Naive thymus-derived CD4-positive, alpha-beta T cell (primary cell): ENCODE measurements at regions not wholly inside any gene's neighbourhood (a gene's known extent, or its start where the extent isn't known, plus 50 kb on each side); places are given as distances from the start of the nearest gene placed in this dataset.

Experiments used
- ATAC-seq: fragments of 150-1000 bp; cut with Tn5 transposase; 2 replicates; pipeline ENCODE4 v1.10.0; 2021; ENCODE audit warnings: mild to moderate bottlenecking, moderate library complexity
- CTCF ChIA-PET: fragments of 350-600 bp; sonication (Branson Sonifier 250); formaldehyde crosslinking; loops from one replicate; lab custom pipeline; 2021; ENCODE audit warnings: antibody characterized with exemption; lab: Charles Lee
- POLR2A ChIA-PET: fragments of 350-600 bp; sonication (Branson Sonifier 250); formaldehyde crosslinking; loops from one replicate; lab custom pipeline; 2021; ENCODE audit warnings: antibody characterized with exemption, inconsistent platforms; lab: Charles Lee
- DNase-seq, 9 donors: peaks; one replicate each; pipeline versions ENCODE4 v3.0.0 to v3.0.0-alpha.2; 2020 to 2022; ENCODE audit warnings: mixed read lengths in 1 of 9
- H3K27ac ChIP-seq: one replicate; pipeline ENCODE4 v1.7.0; 2013; ENCODE audit warnings: mild to moderate bottlenecking, low read depth, low read length, moderate library complexity
- H3K27me3 ChIP-seq, 2 donors: one replicate each; pipeline ENCODE4 v1.7.0; 2013; ENCODE audit warnings: low read length in 2 of 2, mild to moderate bottlenecking in 2 of 2, moderate library complexity in 2 of 2; ENCODE audit not compliant: control insufficient read depth in 2 of 2, insufficient read depth in 2 of 2
- H3K36me3 ChIP-seq, 3 experiments: 1 replicate in 2 of 3; 2 replicates in 1 of 3; pipeline ENCODE4 v1.7.0; 2013; ENCODE audit warnings: low read length in 3 of 3, mild to moderate bottlenecking in 3 of 3, moderate library complexity in 1 of 3; ENCODE audit not compliant: insufficient read depth in 3 of 3, control insufficient read depth in 2 of 3
- H3K4me1 ChIP-seq, 2 donors: one replicate each; pipeline ENCODE4 v1.7.0; 2013; ENCODE audit warnings: low read length in 2 of 2, mild to moderate bottlenecking in 2 of 2, moderate library complexity in 1 of 2; ENCODE audit not compliant: control insufficient read depth in 2 of 2, insufficient read depth in 2 of 2
- H3K4me3 ChIP-seq: 2 replicates; pipeline ENCODE4 v1.7.0; 2013; ENCODE audit warnings: mild to moderate bottlenecking, low read length
- H3K9me3 ChIP-seq, 3 experiments: 1 replicate in 2 of 3; 2 replicates in 1 of 3; pipeline ENCODE4 v1.7.0; 2013; ENCODE audit warnings: low read length in 3 of 3; ENCODE audit not compliant: control insufficient read depth in 2 of 3
- H3K27ac Mint-ChIP-seq, 9 donors: one replicate each; pipeline ENCODE4 v1.8.0; 2020 to 2022; ENCODE audit warnings: mixed read lengths in 9 of 9, mild to moderate bottlenecking in 8 of 9, moderate library complexity in 5 of 9, inconsistent platforms in 2 of 9
- H3K27me3 Mint-ChIP-seq, 5 donors: one replicate each; pipeline ENCODE4 v1.8.0; 2021 to 2022; ENCODE audit warnings: mixed read lengths in 5 of 5, mild to moderate bottlenecking in 1 of 5
- H3K36me3 Mint-ChIP-seq, 5 donors: one replicate each; pipeline ENCODE4 v1.8.0; 2020 to 2022; ENCODE audit warnings: mixed read lengths in 5 of 5, mild to moderate bottlenecking in 3 of 5, inconsistent platforms in 1 of 5
- H3K4me1 Mint-ChIP-seq, 7 donors: one replicate each; pipeline ENCODE4 v1.8.0; 2020 to 2022; ENCODE audit warnings: mixed read lengths in 7 of 7, mild to moderate bottlenecking in 3 of 7, inconsistent platforms in 1 of 7
- H3K4me3 Mint-ChIP-seq, 10 donors: one replicate each; pipeline ENCODE4 v1.8.0; 2020 to 2022; ENCODE audit warnings: mild to moderate bottlenecking in 10 of 10, mixed read lengths in 10 of 10, moderate library complexity in 6 of 10, inconsistent platforms in 2 of 10
- H3K9me3 Mint-ChIP-seq, 11 donors: one replicate each; pipeline ENCODE4 v1.8.0; 2020 to 2022; ENCODE audit warnings: mixed read lengths in 11 of 11, mild to moderate bottlenecking in 4 of 11, inconsistent platforms in 1 of 11, moderate library complexity in 1 of 11
- intact Hi-C, 2 donors: fragments of 100-400 bp; cut with micrococcal nuclease; formaldehyde crosslinking; loops; one replicate each; pipeline ENCODE4 v1.15.1; 2023

DNA sequence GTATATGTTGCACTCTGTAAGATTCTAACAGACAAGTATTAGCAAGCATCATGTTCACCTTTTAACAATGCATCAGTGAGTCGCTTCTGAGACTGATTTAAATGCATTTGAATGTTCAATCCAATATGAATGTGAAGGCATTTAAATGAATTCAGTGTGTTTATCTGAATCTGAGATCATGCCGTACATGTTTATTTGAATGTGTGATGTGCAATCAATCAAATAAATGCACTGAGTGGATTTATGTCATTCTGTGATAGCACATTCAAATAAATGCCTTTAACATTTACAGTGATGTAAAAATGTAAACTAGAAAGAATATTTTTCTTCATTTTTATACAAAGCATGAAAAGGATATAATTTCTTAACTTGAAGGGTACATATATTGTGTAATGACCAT is 1063.5 kb upstream of the NUDT12 start:
- no peak for ATAC-seq
- Histone ChIP-seq H3K4me3 (no peak overlapping the region), H3K36me3 (no peaks in the 10 kb centered on the region), H3K9me3 (no peaks in the 10 kb centered on the region), H3K27me3 (no peaks in the 10 kb centered on the region), H3K4me1 (no peaks in the 10 kb centered on the region), H3K27ac (no peak overlapping the region)
- ChIA-PET POLR2A (no interaction called here), CTCF (no interaction called here)
- intact Hi-C loops: no loop called here
- no peaks in the 10 kb centered on the region for H3K36me3 Mint-ChIP-seq
- H3K9me3 Mint-ChIP-seq: peaks cover 0 to 18% (median 3%) of the 10 kb centered on the region in 11 donors
- no peaks in the 10 kb centered on the region for H3K4me1 Mint-ChIP-seq
- no peak for DNase-seq
- H3K27ac Mint-ChIP-seq: no peak overlapping the region
- H3K4me3 Mint-ChIP-seq: no peak overlapping the region
- H3K27me3 Mint-ChIP-seq: no peaks in the 10 kb centered on the region

DNA sequence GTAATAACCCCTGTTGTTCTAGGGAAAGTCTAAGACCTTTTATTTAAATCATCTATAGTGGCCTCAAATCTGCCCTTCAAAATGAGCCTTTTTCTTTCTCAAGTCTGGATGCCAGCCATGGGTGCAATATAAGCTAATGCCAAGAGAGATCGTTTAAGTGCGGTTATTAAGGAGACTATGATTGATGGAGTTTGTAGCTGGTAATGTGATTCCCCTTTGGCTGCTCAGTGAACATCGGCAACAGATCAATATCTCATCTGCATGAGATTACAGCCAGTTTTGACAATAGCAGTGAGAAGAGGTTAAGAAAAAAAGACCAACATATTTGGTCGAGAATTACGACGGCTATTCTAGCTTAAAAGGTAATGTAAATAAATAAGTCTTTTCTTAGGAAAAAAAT is 1049.4 kb upstream of the NUDT12 start:
- Mint-ChIP-seq H3K36me3 (no peaks in the 10 kb centered on the region), H3K27me3 (no peaks in the 10 kb centered on the region), H3K9me3 (peaks cover 0 to 15% (median 3%) of the 10 kb centered on the region in 11 donors), H3K4me1 (no peaks in the 10 kb centered on the region), H3K4me3 (no peak overlapping the region), H3K27ac (no peak overlapping the region)
- no peak overlapping the region for H3K27ac ChIP-seq
- POLR2A ChIA-PET: no interaction called here
- no peaks in the 10 kb centered on the region for H3K36me3 ChIP-seq
- ATAC-seq (no peak), DNase-seq (no peak)
- H3K9me3 ChIP-seq: no peaks in the 10 kb centered on the region
- H3K4me1 ChIP-seq: no peaks in the 10 kb centered on the region
- intact Hi-C loops: no loop called here
- H3K27me3 ChIP-seq: no peaks in the 10 kb centered on the region
- CTCF ChIA-PET: no interaction called here
- no peak overlapping the region for H3K4me3 ChIP-seq

DNA sequence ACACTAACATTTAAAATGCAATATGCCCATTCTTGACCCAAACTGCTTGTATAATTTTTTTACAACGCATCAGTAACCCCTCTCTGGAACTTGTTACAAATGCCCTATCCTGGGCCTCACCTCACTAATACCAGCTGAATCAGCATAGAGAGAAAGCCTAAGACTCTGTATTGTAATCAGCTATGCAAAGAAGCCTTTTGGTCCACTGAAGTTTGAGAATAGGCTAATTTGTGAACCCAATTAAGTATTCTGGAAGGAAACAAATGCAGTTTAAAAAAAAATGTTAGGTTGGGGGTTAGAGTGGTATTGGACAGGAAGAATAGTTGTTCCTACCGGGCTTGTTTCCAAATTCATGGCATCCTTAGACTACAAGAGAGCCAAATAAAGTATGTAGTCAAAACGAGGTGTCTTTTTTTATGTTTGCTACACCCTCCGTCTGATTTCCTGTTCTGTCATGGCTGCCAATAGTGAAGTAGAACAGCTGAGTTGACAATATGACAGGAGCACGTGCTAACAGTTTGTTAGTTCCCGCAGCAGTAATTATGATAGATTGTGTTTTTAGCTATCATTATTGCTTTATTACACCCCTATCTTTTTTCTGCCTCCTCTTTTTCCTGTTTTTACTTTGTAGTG is 1048.7 kb upstream of the NUDT12 start:
- ATAC-seq (no peak), DNase-seq (no peak)
- no peaks in the 10 kb centered on the region for H3K27me3 ChIP-seq
- H3K4me3 ChIP-seq: no peak overlapping the region
- no peaks in the 10 kb centered on the region for H3K4me1 Mint-ChIP-seq
- ChIA-PET CTCF (no interaction called here), POLR2A (no interaction called here)
- no peaks in the 10 kb centered on the region for H3K36me3 Mint-ChIP-seq
- no peaks in the 10 kb centered on the region for H3K36me3 ChIP-seq
- intact Hi-C loops: no loop called here
- H3K4me1 ChIP-seq: no peaks in the 10 kb centered on the region
- no peak overlapping the region for H3K27ac Mint-ChIP-seq
- H3K9me3 Mint-ChIP-seq: peaks cover 0 to 15% (median 3%) of the 10 kb centered on the region in 11 donors
- no peak overlapping the region for H3K4me3 Mint-ChIP-seq
- H3K27ac ChIP-seq: no peak overlapping the region
- no peaks in the 10 kb centered on the region for H3K27me3 Mint-ChIP-seq
- no peaks in the 10 kb centered on the region for H3K9me3 ChIP-seq

DNA sequence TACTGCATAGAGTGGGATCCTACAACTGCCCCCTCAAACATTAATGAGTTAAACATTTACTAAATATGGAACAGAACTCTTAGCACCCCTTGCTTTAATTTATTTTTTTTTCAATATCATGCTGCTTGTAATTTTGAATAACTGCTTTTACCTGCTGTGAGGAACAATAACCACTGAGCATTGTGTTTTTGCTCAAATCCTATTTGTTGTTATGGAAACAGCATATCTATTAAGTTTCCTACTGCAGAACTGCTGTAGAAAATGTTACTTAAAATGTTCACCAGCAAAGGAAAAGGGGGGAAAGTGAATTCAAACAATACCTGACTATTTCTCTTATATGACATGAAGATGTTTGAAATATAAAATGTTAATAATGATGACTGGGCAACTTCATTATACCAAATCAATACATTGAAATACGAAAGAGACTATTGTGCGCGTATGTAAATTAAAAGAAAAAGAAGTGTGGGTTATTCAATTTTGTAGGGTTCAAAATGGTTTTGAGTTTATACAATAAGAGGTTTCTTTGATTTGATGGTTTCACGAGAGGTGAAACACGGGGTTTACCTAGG is 1043.8 kb upstream of the NUDT12 start:
- no peak overlapping the region for H3K27ac ChIP-seq
- no peak overlapping the region for H3K4me3 ChIP-seq
- H3K27me3 ChIP-seq: no peaks in the 10 kb centered on the region
- no peaks in the 10 kb centered on the region for H3K36me3 ChIP-seq
- H3K9me3 ChIP-seq: no peaks in the 10 kb centered on the region
- Mint-ChIP-seq H3K9me3 (peaks cover 0 to 29% (median 3%) of the 10 kb centered on the region in 11 donors), H3K36me3 (no peaks in the 10 kb centered on the region), H3K4me3 (no peak overlapping the region), H3K27ac (no peak overlapping the region), H3K27me3 (no peaks in the 10 kb centered on the region), H3K4me1 (no peaks in the 10 kb centered on the region)
- DNase-seq (no peak), ATAC-seq (no peak)
- POLR2A ChIA-PET: no interaction called here
- H3K4me1 ChIP-seq: no peaks in the 10 kb centered on the region
- intact Hi-C loops: no loop called here
- CTCF ChIA-PET: no interaction called here

DNA sequence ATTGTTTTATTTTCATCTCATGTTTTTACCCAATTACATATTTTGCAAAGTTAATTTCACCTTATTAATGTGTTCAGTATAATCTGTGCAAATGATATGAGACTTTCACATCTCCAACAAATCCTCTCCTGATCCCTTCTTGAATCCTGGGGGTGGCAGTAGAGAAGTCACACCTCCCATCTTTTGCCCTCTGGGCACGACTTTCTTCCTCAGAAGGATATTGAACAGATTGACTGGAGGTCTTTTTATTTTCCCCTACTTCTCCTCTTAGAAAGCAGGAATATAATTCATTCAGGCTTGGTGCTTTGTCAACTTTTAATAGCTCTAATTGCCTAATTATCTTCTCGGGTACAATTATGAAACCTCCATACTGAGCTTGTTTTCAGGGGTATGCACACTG is 1037.1 kb upstream of the NUDT12 start:
- DNase-seq: no peak
- Mint-ChIP-seq H3K4me1 (no peaks in the 10 kb centered on the region), H3K9me3 (peaks cover 2 to 25% (median 6%) of the 10 kb centered on the region in 11 donors), H3K4me3 (no peak overlapping the region), H3K27ac (no peak overlapping the region), H3K27me3 (no peaks in the 10 kb centered on the region), H3K36me3 (no peaks in the 10 kb centered on the region)
- no peaks in the 10 kb centered on the region for H3K27me3 ChIP-seq
- no peak for ATAC-seq
- no peaks in the 10 kb centered on the region for H3K36me3 ChIP-seq
- no peaks in the 10 kb centered on the region for H3K9me3 ChIP-seq
- no peak overlapping the region for H3K4me3 ChIP-seq
- H3K4me1 ChIP-seq: no peaks in the 10 kb centered on the region
- ChIA-PET CTCF (no interaction called here), POLR2A (no interaction called here)
- intact Hi-C loops: no loop called here
- no peak overlapping the region for H3K27ac ChIP-seq

DNA sequence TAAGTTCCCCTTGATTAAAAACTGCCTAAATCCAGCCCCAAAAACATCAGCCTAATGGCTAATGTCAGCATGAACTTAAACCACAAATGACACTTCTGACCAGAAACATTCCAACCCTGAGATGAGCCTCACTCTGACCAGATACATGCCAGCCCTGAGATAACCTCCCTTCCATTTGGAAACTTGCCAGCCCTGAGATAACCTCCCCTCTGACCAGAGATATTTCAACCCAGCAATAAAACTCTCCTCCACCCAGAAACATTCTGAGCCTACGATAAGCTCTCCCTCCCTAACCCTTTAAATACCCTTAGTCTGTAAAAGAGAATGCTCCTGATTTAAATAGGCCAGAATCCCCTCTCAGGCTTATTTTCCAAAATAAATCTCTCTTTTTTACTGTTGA is 1035.7 kb upstream of the NUDT12 start:
- POLR2A ChIA-PET: no interaction called here
- H3K4me3 Mint-ChIP-seq: no peak overlapping the region
- H3K27me3 ChIP-seq: no peaks in the 10 kb centered on the region
- intact Hi-C loops: no loop called here
- H3K4me1 ChIP-seq: no peaks in the 10 kb centered on the region
- CTCF ChIA-PET: no interaction called here
- H3K4me3 ChIP-seq: no peak overlapping the region
- H3K36me3 ChIP-seq: no peaks in the 10 kb centered on the region
- no peaks in the 10 kb centered on the region for H3K36me3 Mint-ChIP-seq
- no peak for ATAC-seq
- no peak for DNase-seq
- H3K27ac ChIP-seq: no peak overlapping the region
- H3K4me1 Mint-ChIP-seq: no peaks in the 10 kb centered on the region
- no peaks in the 10 kb centered on the region for H3K27me3 Mint-ChIP-seq
- H3K9me3 ChIP-seq: peaks cover 0 to 4% (median 0%) of the 10 kb centered on the region in 3 experiments
- H3K9me3 Mint-ChIP-seq: peaks cover 3 to 15% (median 5%) of the 10 kb centered on the region in 11 donors
- no peak overlapping the region for H3K27ac Mint-ChIP-seq

DNA sequence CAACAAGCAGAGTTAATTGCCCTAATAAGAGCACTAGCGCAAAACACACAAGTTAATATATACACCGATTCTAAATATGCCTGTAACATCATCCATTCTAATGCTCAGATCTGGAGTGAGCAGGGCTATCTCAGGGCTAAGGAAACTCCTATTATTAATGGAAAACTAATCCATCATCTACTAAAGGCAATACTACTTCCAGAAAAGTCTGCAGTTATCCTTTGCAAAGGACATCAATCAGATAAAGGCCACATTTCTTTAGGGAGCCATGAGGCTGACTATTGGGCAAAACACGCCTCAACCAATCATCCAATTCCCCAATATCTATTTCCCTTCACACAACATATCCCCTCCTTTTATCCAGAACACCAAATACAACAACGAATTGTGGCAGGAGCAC is 1032.3 kb upstream of the NUDT12 start:
- no peaks in the 10 kb centered on the region for H3K27me3 Mint-ChIP-seq
- Histone ChIP-seq H3K4me1 (no peaks in the 10 kb centered on the region), H3K27me3 (no peaks in the 10 kb centered on the region), H3K4me3 (no peak overlapping the region), H3K9me3 (peaks cover 0 to 4% (median 4%) of the 10 kb centered on the region in 3 experiments), H3K27ac (no peak overlapping the region), H3K36me3 (no peaks in the 10 kb centered on the region)
- intact Hi-C loops: no loop called here
- H3K4me1 Mint-ChIP-seq: no peaks in the 10 kb centered on the region
- H3K27ac Mint-ChIP-seq: no peak overlapping the region
- H3K9me3 Mint-ChIP-seq: peaks cover 3 to 20% (median 13%) of the 10 kb centered on the region in 11 donors
- ATAC-seq: no peak
- no peak overlapping the region for H3K4me3 Mint-ChIP-seq
- DNase-seq: no peak
- H3K36me3 Mint-ChIP-seq: no peaks in the 10 kb centered on the region
- POLR2A ChIA-PET: no interaction called here
- CTCF ChIA-PET: no interaction called here
